Naive B cell (primary cell): ENCODE measurements at regions not wholly inside any gene's neighbourhood (a gene's known extent, or its start where the extent isn't known, plus 50 kb on each side); places are given as distances from the start of the nearest gene placed in this dataset.

ENCODE experiments used
- ATAC-seq, 2 donors: fragments of 150-1000 bp; cut with Tn5 transposase; 2 replicates each; pipeline ENCODE4 v1.10.0; 2021; ENCODE audit warnings: low read depth in 2 of 2, mild to moderate bottlenecking in 2 of 2, moderate library complexity in 2 of 2
- DNase-seq: peaks from one replicate; pipeline ENCODE4 v3.0.0; 2022
- H3K27ac Mint-ChIP-seq, 6 donors: one replicate each; pipeline ENCODE4 v1.8.0; 2020 to 2022; ENCODE audit warnings: mild to moderate bottlenecking in 6 of 6, mixed read lengths in 6 of 6, moderate library complexity in 5 of 6, inconsistent platforms in 2 of 6
- H3K27me3 Mint-ChIP-seq, 3 donors: one replicate each; pipeline ENCODE4 v1.8.0; 2021 to 2022; ENCODE audit warnings: mixed read lengths in 3 of 3, mild to moderate bottlenecking in 1 of 3
- H3K36me3 Mint-ChIP-seq, 2 donors: one replicate each; pipeline ENCODE4 v1.8.0; 2020 to 2022; ENCODE audit warnings: mixed read lengths in 2 of 2, inconsistent platforms in 1 of 2, mild to moderate bottlenecking in 1 of 2
- H3K4me1 Mint-ChIP-seq, 3 donors: one replicate each; pipeline ENCODE4 v1.8.0; 2020 to 2022; ENCODE audit warnings: mixed read lengths in 3 of 3, inconsistent platforms in 1 of 3, mild to moderate bottlenecking in 1 of 3, moderate library complexity in 1 of 3
- H3K4me3 Mint-ChIP-seq, 8 donors: one replicate each; pipeline ENCODE4 v1.8.0; 2020 to 2022; ENCODE audit warnings: mild to moderate bottlenecking in 8 of 8, mixed read lengths in 8 of 8, moderate library complexity in 8 of 8, inconsistent platforms in 2 of 8
- H3K9me3 Mint-ChIP-seq, 7 donors: one replicate each; pipeline ENCODE4 v1.8.0; 2020 to 2022; ENCODE audit warnings: mixed read lengths in 7 of 7, mild to moderate bottlenecking in 5 of 7, inconsistent platforms in 2 of 7, moderate library complexity in 1 of 7

DNA sequence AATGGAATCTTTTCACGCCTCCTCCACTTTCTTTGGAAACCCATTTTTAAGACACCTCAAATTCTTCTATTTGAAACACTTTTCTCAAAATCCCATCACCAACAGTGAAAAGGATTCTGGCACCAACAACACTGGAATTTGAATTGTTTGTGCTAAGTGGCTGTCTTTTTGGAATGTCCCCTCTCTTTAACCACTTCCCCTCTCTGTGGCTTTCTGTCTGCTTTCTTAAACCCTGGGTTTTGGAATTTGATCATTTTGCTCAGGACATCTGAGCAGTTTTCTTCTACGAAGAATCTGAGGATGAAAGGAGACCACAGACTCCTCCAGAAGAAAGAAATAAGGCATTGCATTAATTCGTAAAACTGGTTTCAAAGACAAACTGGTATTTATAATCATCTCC lies 89.0 kb downstream of the MXRA5 start:
- Mint-ChIP-seq H3K4me3 (no peak overlapping the region), H3K9me3 (peaks cover 0 to 24% (median 12%) of the 10 kb centered on the region in 7 donors), H3K27me3 (peaks cover 0 to 6% (median 0%) of the 10 kb centered on the region in 3 donors), H3K4me1 (no peaks in the 10 kb centered on the region), H3K36me3 (peaks cover 4 to 7% of the 10 kb centered on the region in 2 donors), H3K27ac (no peak overlapping the region)
- no peak for DNase-seq
- ATAC-seq: no peak

DNA sequence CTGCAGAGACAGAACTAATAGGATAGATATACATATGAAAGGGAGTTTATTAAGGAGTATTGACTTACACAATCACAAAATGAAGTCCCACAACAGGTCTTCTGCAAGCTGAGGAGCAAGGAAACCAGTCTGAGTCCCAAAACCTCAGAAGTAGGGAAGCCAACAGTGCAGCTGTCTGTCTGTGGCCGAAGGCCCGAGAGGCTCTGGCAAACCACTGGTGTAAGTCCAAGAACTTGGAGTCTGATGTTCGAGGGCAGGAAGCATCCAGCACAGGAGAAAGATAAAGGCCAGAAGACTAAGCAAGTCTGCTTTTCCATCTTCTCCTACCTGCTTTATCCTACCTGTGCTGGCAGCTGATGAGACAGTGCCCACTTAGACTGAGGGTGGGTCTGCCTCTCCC lies 89.6 kb downstream of the MXRA5 start:
- H3K27me3 Mint-ChIP-seq: peaks cover 0 to 6% (median 0%) of the 10 kb centered on the region in 3 donors
- DNase-seq: no peak
- H3K36me3 Mint-ChIP-seq: peaks cover 4 to 7% of the 10 kb centered on the region in 2 donors
- H3K4me3 Mint-ChIP-seq: no peak overlapping the region
- no peak for ATAC-seq
- H3K4me1 Mint-ChIP-seq: no peaks in the 10 kb centered on the region
- peaks cover 0 to 18% (median 12%) of the 10 kb centered on the region in 7 donors for H3K9me3 Mint-ChIP-seq
- H3K27ac Mint-ChIP-seq: no peak overlapping the region

DNA sequence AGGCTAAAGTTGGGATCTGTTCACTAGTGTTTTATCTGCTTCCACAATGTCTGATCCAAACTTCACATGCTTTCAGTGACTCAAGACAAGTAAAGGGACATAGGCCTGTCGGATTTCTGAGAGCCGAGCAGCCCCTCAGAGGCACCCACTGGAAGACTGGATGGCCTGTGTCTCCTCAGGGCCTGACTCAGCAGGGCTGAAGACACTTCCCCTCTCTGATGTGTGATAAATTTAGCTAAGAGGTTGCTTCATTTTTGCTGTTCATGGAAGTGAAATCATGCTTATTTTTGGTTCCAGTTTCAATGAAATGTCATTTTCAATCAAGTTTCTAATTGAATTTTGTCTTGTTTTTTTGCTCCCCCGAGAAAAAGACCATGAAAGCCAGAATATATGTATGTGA lies 93.7 kb downstream of the MXRA5 start:
- H3K36me3 Mint-ChIP-seq: no peaks in the 10 kb centered on the region
- H3K9me3 Mint-ChIP-seq: peaks cover 0 to 24% (median 5%) of the 10 kb centered on the region in 7 donors
- ATAC-seq (no peak), DNase-seq (no peak)
- H3K27me3 Mint-ChIP-seq: peaks cover 0 to 6% (median 0%) of the 10 kb centered on the region in 3 donors
- no peak overlapping the region for H3K4me3 Mint-ChIP-seq
- H3K27ac Mint-ChIP-seq: no peak overlapping the region
- H3K4me1 Mint-ChIP-seq: no peaks in the 10 kb centered on the region

DNA sequence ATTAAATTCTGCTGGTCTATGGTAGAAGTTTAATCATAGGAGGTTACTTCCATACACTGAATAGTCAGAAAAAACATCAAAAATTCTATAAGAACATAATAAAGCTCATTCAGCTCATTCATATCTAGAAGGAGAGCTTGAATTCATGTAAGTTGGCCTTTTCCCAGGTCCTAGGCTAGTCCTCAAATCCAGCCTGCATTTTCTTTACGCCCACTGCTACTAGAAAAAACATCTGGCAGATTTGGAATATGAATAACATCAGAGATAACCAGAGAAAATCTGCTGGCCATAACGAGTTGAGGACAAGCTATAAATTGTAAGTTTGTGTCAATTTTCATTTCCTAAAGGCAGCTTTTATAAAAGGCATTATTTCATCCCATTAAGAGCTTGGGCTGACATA lies 95.5 kb downstream of the MXRA5 start:
- ATAC-seq: no peak
- Mint-ChIP-seq H3K4me3 (no peak overlapping the region), H3K27ac (no peak overlapping the region), H3K27me3 (peaks cover 0 to 6% (median 0%) of the 10 kb centered on the region in 3 donors), H3K36me3 (no peaks in the 10 kb centered on the region), H3K9me3 (peaks cover 0 to 25% (median 3%) of the 10 kb centered on the region in 7 donors), H3K4me1 (no peaks in the 10 kb centered on the region)
- DNase-seq: no peak

DNA sequence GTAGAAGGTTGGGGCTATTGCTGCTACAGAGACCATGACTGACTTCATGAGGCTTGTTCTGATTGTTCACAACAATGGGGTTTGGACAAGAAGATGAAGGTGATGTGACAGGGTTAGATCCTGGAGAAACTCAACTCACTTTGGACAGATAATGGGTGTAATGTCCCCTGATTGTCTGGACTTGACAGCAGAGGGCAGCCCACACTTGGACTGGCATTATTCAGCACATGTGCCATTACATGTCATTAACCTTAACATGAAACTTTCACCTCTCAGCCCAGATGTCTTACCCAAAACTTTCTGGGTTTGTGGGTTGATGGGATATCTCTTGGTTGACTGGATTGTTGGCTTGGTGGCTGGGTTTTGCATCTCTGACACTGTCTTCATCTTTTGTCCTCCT lies 101.5 kb downstream of the MXRA5 start:
- Mint-ChIP-seq H3K9me3 (peaks cover 0 to 22% (median 4%) of the 10 kb centered on the region in 7 donors), H3K4me3 (no peak overlapping the region), H3K27ac (no peak overlapping the region), H3K36me3 (no peaks in the 10 kb centered on the region), H3K27me3 (peaks cover 0 to 8% (median 0%) of the 10 kb centered on the region in 3 donors), H3K4me1 (no peaks in the 10 kb centered on the region)
- ATAC-seq (no peak), DNase-seq (no peak)

DNA sequence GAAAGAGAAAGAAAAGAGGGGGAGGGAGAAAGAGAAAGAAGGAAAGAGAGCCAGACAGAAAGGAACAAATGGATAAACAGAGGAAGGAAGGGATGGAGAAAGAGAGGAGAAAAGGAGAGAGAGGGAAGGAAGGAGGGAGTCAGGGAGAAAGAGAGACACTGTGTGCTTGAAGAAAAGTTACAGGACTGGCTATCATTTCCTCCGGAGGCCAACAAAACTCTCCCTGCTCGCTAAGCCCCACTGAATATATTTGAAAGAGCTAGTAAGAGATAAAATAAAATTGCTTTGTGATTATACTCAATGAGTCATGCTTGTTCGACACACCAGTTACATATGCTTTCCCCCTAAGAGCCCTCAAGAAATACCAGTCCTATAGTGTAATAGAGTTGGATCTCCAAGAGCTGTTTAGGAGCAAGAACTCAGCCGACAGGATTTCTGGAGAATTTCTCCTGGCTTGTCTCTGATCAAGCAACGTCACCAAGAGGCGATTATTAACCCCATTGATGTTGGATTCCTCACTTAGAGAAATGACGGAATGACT lies 102.2 kb downstream of the MXRA5 start:
- ATAC-seq: no peak
- DNase-seq: no peak
- Mint-ChIP-seq H3K27ac (no peak overlapping the region), H3K4me3 (no peak overlapping the region), H3K27me3 (peaks cover 0 to 8% (median 0%) of the 10 kb centered on the region in 3 donors), H3K36me3 (no peaks in the 10 kb centered on the region), H3K9me3 (peaks cover 0 to 17% (median 4%) of the 10 kb centered on the region in 7 donors), H3K4me1 (no peaks in the 10 kb centered on the region)

DNA sequence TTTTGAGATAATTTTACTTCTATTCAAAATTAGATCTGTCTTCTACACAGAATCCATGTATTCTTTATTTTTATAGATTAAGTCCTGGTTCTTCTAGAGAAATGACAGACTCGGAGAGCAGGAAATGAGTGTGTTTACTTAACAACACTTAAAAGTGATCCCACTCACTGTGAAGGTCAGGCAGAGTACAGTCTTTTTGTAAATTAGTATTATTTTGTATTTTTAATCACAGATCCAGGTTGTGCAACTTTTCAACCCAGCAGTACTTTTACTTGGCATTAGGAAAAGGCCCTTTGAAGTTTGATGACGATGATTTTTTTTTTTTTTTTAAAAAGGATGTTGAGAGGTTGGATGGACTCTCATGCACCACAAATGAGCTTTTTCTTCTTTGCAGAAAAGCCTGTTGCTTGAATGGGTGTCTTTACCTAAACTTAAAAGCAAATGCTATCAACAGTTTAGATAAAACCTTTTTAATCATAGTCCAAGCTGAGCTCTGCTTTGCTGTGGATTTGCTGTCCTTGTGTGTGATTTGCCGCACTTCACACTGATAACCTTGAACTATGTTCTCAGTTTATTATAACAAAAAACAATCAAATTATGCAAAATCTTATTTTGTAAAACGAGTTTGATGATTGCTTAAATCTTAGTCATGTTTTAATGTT lies 114.1 kb downstream of the MXRA5 start:
- ATAC-seq (no peak), DNase-seq (no peak)
- no peaks in the 10 kb centered on the region for H3K4me1 Mint-ChIP-seq
- H3K27me3 Mint-ChIP-seq: no peaks in the 10 kb centered on the region
- peaks cover 0 to 17% (median 3%) of the 10 kb centered on the region in 7 donors for H3K9me3 Mint-ChIP-seq
- H3K27ac Mint-ChIP-seq: no peak overlapping the region
- no peaks in the 10 kb centered on the region for H3K36me3 Mint-ChIP-seq
- H3K4me3 Mint-ChIP-seq: no peak overlapping the region

DNA sequence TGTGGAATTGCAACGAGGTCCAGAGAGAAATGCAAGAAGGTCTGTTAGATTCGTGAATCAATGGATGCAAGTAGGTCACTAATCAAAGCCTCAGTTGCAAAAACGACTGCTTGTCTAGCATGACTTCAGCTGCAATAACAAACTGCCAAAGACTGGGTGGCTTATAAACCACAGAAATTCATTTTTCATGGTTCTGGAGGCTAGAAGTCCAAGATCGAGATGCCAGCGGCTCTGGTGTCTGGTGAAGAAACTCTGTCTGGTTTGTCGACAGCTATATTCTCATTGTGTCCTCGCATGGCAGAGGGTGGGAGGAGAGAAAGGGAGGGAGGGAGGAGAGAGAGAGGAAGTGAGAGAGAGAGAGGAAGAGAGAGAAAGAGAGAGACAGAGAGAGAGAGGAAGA lies 114.7 kb downstream of the MXRA5 start:
- no peaks in the 10 kb centered on the region for H3K4me1 Mint-ChIP-seq
- H3K4me3 Mint-ChIP-seq: no peak overlapping the region
- no peaks in the 10 kb centered on the region for H3K36me3 Mint-ChIP-seq
- peak overlapping the region in 1 of 6 donors; percentile 74 for H3K27ac Mint-ChIP-seq
- DNase-seq (no peak), ATAC-seq (no peak)
- H3K27me3 Mint-ChIP-seq: no peaks in the 10 kb centered on the region
- H3K9me3 Mint-ChIP-seq: peaks cover 0 to 11% (median 3%) of the 10 kb centered on the region in 7 donors

DNA sequence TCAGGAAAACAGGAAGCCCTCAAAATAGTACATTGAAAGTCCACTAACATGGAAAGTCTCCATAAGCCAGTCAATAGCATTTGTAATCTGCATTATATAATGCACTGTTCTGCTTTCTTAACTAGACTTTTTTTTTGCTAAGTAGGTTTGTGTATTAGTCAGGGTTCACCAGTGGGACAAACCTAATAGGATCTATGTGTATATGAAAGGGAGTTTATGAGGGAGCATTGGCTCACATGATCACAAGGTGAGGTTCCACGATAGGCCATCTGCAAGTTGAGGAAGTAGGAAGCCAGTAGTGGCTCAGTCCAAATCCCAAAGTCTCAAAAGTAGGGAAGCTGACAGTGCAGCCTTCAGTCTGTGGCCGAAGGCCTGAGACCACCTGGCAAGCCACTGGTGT lies 116.0 kb downstream of the MXRA5 start:
- Mint-ChIP-seq H3K27ac (no peak overlapping the region), H3K36me3 (no peaks in the 10 kb centered on the region), H3K27me3 (no peaks in the 10 kb centered on the region), H3K4me1 (no peaks in the 10 kb centered on the region), H3K4me3 (no peak overlapping the region), H3K9me3 (no peaks in the 10 kb centered on the region)
- DNase-seq (no peak), ATAC-seq (no peak)

DNA sequence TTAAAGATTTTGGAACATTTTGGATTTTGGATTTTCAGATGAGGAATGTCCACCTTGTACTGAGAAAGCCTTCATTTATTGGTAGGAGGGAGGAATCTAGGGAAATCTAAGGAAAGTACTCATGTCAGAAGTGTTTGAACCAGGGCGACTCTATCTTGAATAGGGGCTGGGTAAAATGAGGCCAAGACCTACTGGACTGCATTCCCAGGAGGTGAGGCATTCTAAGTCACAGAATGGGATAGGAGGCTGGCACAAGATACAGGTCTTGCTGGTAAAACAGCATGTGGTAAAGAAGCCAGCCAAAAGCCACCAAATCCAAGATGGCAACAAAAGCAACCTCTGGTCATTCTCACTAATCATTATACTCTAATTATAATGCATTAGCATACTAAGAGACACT lies 118.9 kb downstream of the MXRA5 start:
- ATAC-seq (no peak), DNase-seq (no peak)
- Mint-ChIP-seq H3K27ac (no peak overlapping the region), H3K9me3 (peaks cover 0 to 2% (median 0%) of the 10 kb centered on the region in 7 donors), H3K4me3 (no peak overlapping the region), H3K4me1 (no peaks in the 10 kb centered on the region), H3K27me3 (no peaks in the 10 kb centered on the region), H3K36me3 (no peaks in the 10 kb centered on the region)

DNA sequence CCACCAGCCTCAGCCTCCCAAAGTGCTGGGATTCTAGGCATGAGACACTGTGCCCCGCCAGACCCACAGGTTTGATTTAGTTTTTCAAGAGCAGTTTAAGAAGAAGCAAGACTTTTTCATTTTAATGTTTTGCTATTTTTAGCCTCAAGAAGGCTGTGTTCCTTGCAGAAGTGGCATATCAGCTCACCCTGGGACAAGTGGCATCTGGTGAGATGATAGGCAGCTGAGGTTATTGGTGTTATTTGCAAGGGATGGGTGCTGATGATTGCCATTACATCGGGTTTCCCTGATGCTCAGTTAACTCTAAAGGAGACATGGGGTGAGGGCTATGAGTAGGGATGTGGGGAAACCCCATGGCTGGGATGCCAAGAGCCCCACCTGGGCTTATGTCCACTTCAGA lies 120.4 kb downstream of the MXRA5 start:
- DNase-seq (no peak), ATAC-seq (no peak)
- H3K9me3 Mint-ChIP-seq: peaks cover 0 to 5% (median 1%) of the 10 kb centered on the region in 7 donors
- no peaks in the 10 kb centered on the region for H3K4me1 Mint-ChIP-seq
- H3K27me3 Mint-ChIP-seq: no peaks in the 10 kb centered on the region
- H3K4me3 Mint-ChIP-seq: no peak overlapping the region
- no peak overlapping the region for H3K27ac Mint-ChIP-seq
- H3K36me3 Mint-ChIP-seq: no peaks in the 10 kb centered on the region

DNA sequence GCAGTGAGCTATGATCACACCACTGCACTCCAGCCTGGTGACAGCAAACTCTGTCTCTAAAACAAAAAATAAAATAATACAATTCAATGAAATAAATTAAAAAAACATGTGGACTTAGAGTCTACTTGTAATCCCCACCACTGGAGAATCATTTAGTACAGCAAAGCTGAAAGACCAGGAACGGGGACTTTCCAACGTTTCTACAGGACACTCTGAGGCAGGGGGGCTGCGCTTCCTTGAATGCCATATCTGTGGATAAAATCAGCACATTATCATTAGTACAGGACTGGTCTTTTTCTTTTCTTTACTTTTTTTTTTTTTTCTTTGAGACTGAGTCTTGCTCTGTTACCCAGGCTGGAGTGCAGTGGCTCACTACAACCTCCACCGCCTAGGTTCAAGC lies 124.8 kb downstream of the MXRA5 start:
- H3K4me1 Mint-ChIP-seq: no peaks in the 10 kb centered on the region
- no peaks in the 10 kb centered on the region for H3K36me3 Mint-ChIP-seq
- peaks cover 0 to 6% (median 0%) of the 10 kb centered on the region in 3 donors for H3K27me3 Mint-ChIP-seq
- H3K4me3 Mint-ChIP-seq: no peak overlapping the region
- H3K27ac Mint-ChIP-seq: no peak overlapping the region
- DNase-seq (no peak), ATAC-seq (no peak)
- peaks cover 0 to 22% (median 3%) of the 10 kb centered on the region in 7 donors for H3K9me3 Mint-ChIP-seq

DNA sequence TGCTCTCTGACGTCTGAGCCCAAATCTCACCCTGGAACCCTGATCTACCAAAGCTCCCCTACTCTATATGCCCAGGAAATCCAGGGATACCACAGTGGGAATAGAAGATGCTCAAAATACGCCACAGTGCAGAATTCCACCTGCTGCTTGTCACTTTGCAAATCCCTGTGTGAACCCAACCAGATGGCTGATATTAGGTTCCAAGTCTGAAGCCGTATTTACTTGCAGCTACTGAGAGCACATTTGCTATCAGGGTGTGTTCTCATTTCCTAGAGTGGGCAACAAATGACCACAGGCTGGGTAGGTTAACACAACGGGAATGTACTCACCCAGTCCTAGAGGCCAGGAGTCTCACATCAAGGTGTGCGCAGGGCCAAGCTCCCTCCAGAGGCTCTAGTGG lies 126.8 kb downstream of the MXRA5 start:
- H3K9me3 Mint-ChIP-seq: peaks cover 1 to 22% (median 3%) of the 10 kb centered on the region in 7 donors
- H3K4me1 Mint-ChIP-seq: no peaks in the 10 kb centered on the region
- ATAC-seq: no peak
- no peak overlapping the region for H3K27ac Mint-ChIP-seq
- peaks cover 0 to 6% (median 0%) of the 10 kb centered on the region in 3 donors for H3K27me3 Mint-ChIP-seq
- peak overlapping the region in 1 of 8 donors; percentile 42 for H3K4me3 Mint-ChIP-seq
- H3K36me3 Mint-ChIP-seq: no peaks in the 10 kb centered on the region
- no peak for DNase-seq

DNA sequence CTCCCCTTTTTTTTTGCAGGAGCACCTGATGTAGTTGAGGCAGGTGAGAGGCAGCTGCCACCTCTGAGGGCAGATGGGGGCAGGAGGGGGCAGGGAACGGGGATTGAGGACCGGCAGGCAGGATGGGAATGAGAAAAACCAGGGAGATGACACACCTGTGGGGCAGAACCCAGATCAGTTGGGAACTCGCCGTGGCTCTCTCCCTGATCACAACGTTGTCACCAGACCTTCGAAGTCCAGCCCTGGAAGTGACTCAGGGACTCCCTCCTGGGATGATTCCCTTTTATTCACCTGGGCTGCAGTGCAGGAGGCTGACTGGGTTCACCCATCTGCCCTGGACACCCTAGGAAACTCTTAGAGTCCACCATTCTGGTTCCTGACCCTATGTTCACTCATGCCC lies 127.2 kb downstream of the MXRA5 start:
- H3K27ac Mint-ChIP-seq: no peak overlapping the region
- peaks cover 1 to 22% (median 3%) of the 10 kb centered on the region in 7 donors for H3K9me3 Mint-ChIP-seq
- no peak overlapping the region for H3K4me3 Mint-ChIP-seq
- H3K27me3 Mint-ChIP-seq: peaks cover 0 to 6% (median 0%) of the 10 kb centered on the region in 3 donors
- no peak for DNase-seq
- H3K4me1 Mint-ChIP-seq: no peaks in the 10 kb centered on the region
- no peaks in the 10 kb centered on the region for H3K36me3 Mint-ChIP-seq
- no peak for ATAC-seq
